ENCODE measurements at regions not wholly inside any gene's neighbourhood (a gene's known extent, or its start where the extent isn't known, plus 50 kb on each side); places are given as distances from the start of the nearest gene placed in this dataset.

- TF ChIP-seq CTCF (IDR thresholded peaks at IDR 0.05) (no peak), POLR2A (IDR thresholded peaks at IDR 0.05) (no peak)
Observed at GRCh38 chr6:8213995-8214394, 111.6 kb upstream of the EEF1E1 start.
